Neutrophil (primary cell): ENCODE measurements at regions not wholly inside any gene's neighbourhood (a gene's known extent, or its start where the extent isn't known, plus 50 kb on each side); places are given as distances from the start of the nearest gene placed in this dataset.

Source experiments
- H3K27ac ChIP-seq: fragments of 200-600 bp; sonication (generic); 2 replicates; pipeline ENCODE4 v1.5.1; 2016; ENCODE audit warnings: mild to moderate bottlenecking, moderate library complexity
- H3K27me3 ChIP-seq: fragments of 200-600 bp; sonication (generic); 2 replicates; pipeline ENCODE4 v1.6.0; 2016; ENCODE audit warnings: mild to moderate bottlenecking
- H3K36me3 ChIP-seq: fragments of 200-600 bp; sonication (generic); 2 replicates; pipeline ENCODE4 v1.5.1; 2017
- H3K4me1 ChIP-seq, 2 experiments: fragments of 200-600 bp in 1 of 2; sonication (generic) in 1 of 2; 1 replicate in 1 of 2; 2 replicates in 1 of 2; pipeline versions ENCODE4 v1.5.1 to v1.6.1; 2013 to 2016; ENCODE audit warnings: low read depth in 1 of 2, low read length in 1 of 2, mild to moderate bottlenecking in 1 of 2, moderate library complexity in 1 of 2; ENCODE audit not compliant: control insufficient read depth in 1 of 2, insufficient read depth in 1 of 2
- H3K4me3 ChIP-seq, 2 experiments: fragments of 200-600 bp in 1 of 2; sonication (generic) in 1 of 2; 1 replicate in 1 of 2; 2 replicates in 1 of 2; pipeline ENCODE4 v1.5.1; 2013 to 2016; ENCODE audit warnings: low read depth in 1 of 2, low read length in 1 of 2, mild to moderate bottlenecking in 1 of 2, moderate library complexity in 1 of 2
- H3K9me3 ChIP-seq: fragments of 200-600 bp; sonication (generic); 2 replicates; pipeline ENCODE4 v1.5.1; 2016
- TF ChIP-seq, protein P1 (sequence below): fragments of 200-600 bp; sonication (generic); IDR thresholded peaks from 2 replicates; pipeline ENCODE4 v1.5.1; 2016; ENCODE audit warnings: antibody characterized with exemption

DNA sequence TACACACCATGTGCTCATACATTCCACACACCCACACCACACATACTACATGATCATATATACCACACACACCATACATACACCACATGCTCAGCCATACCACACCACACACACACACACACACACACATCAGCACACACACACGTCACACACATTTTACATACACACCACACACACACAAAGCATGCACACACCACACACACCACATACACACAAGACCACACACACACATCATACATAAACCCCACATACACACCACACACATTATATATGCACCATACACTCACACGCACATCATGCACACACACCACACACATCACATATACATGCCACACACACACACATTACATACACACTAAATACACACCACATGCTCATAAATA is 124.5 kb upstream of the ERG start:
- Histone ChIP-seq H3K27me3 (no peaks in the 10 kb centered on the region), H3K4me3 (no peak overlapping the region), H3K4me1 (no peaks in the 10 kb centered on the region), H3K9me3 (no peaks in the 10 kb centered on the region), H3K36me3 (no peaks in the 10 kb centered on the region), H3K27ac (no peak overlapping the region)
- TF ChIP-seq, protein P1, sequence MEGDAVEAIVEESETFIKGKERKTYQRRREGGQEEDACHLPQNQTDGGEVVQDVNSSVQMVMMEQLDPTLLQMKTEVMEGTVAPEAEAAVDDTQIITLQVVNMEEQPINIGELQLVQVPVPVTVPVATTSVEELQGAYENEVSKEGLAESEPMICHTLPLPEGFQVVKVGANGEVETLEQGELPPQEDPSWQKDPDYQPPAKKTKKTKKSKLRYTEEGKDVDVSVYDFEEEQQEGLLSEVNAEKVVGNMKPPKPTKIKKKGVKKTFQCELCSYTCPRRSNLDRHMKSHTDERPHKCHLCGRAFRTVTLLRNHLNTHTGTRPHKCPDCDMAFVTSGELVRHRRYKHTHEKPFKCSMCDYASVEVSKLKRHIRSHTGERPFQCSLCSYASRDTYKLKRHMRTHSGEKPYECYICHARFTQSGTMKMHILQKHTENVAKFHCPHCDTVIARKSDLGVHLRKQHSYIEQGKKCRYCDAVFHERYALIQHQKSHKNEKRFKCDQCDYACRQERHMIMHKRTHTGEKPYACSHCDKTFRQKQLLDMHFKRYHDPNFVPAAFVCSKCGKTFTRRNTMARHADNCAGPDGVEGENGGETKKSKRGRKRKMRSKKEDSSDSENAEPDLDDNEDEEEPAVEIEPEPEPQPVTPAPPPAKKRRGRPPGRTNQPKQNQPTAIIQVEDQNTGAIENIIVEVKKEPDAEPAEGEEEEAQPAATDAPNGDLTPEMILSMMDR = no peak

DNA sequence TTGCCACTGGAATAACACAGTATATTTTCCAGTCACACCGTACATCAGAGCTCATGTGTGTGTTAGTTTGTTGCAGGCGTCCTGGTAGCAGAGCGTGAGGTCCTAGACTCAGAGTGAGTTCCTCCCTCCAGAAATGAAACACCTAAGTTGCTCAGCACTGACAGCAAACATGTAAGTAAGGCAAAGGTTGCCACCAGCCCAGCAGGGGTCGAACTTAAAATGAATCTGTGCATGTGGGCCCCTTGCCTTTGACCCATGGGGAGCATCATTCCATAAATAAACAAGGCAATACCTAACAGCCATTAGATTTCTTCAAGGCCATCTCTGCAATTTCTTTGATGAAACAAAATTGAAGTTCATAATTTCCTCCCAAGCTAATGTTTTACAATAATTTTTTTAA is 125.3 kb upstream of the ERG start:
- no peaks in the 10 kb centered on the region for H3K4me1 ChIP-seq
- H3K27me3 ChIP-seq = no peaks in the 10 kb centered on the region
- no peak overlapping the region for H3K4me3 ChIP-seq
- H3K27ac ChIP-seq = no peak overlapping the region
- no peaks in the 10 kb centered on the region for H3K9me3 ChIP-seq
- TF ChIP-seq, protein P1 = no peak
- H3K36me3 ChIP-seq = no peaks in the 10 kb centered on the region

GRCh38 chr21:38625000-38625399 is 126.7 kb upstream of the ERG start:
- Histone ChIP-seq H3K27ac (no peak overlapping the region), H3K27me3 (no peaks in the 10 kb centered on the region), H3K4me1 (no peaks in the 10 kb centered on the region), H3K9me3 (no peaks in the 10 kb centered on the region), H3K4me3 (no peak overlapping the region), H3K36me3 (no peaks in the 10 kb centered on the region)
- TF ChIP-seq, protein P1 = no peak

GRCh38 chr21:38626306-38626705 is 128.0 kb upstream of the ERG start:
- no peak overlapping the region for H3K27ac ChIP-seq
- TF ChIP-seq, protein P1 = no peak
- no peaks in the 10 kb centered on the region for H3K9me3 ChIP-seq
- no peaks in the 10 kb centered on the region for H3K27me3 ChIP-seq
- H3K4me1 ChIP-seq = no peaks in the 10 kb centered on the region
- no peak overlapping the region for H3K4me3 ChIP-seq
- H3K36me3 ChIP-seq = no peaks in the 10 kb centered on the region

GRCh38 chr21:38628349-38628748 is 130.1 kb upstream of the ERG start:
- H3K4me3 ChIP-seq = no peak overlapping the region
- no peaks in the 10 kb centered on the region for H3K9me3 ChIP-seq
- H3K27ac ChIP-seq = no peak overlapping the region
- no peaks in the 10 kb centered on the region for H3K36me3 ChIP-seq
- H3K4me1 ChIP-seq = no peaks in the 10 kb centered on the region
- TF ChIP-seq, protein P1 = no peak
- H3K27me3 ChIP-seq = no peaks in the 10 kb centered on the region

GRCh38 chr21:38631206-38631605 is 132.9 kb upstream of the ERG start:
- Histone ChIP-seq H3K4me1 (no peaks in the 10 kb centered on the region), H3K4me3 (no peak overlapping the region), H3K36me3 (no peaks in the 10 kb centered on the region), H3K9me3 (no peaks in the 10 kb centered on the region), H3K27me3 (no peaks in the 10 kb centered on the region), H3K27ac (no peak overlapping the region)
- TF ChIP-seq, protein P1 = no peak
